Memory B cell (primary cell): ENCODE measurements at regions not wholly inside any gene's neighbourhood (a gene's known extent, or its start where the extent isn't known, plus 50 kb on each side); places are given as distances from the start of the nearest gene placed in this dataset.

Experiments used
- ATAC-seq: fragments of 150-1000 bp; cut with Tn5 transposase; 2 replicates; pipeline ENCODE4 v1.10.0; 2021; ENCODE audit warnings: low read depth, mild to moderate bottlenecking, moderate library complexity
- DNase-seq, 2 donors: peaks; one replicate each; pipeline ENCODE4 v3.0.0; 2022; ENCODE audit warnings: low spot score in 2 of 2
- H3K27ac Mint-ChIP-seq: one replicate; pipeline ENCODE4 v1.8.0; 2022; ENCODE audit warnings: mild to moderate bottlenecking, moderate library complexity, mixed read lengths
- H3K27me3 Mint-ChIP-seq: one replicate; pipeline ENCODE4 v1.8.0; 2022; ENCODE audit warnings: mixed read lengths
- H3K36me3 Mint-ChIP-seq: one replicate; pipeline ENCODE4 v1.8.0; 2022; ENCODE audit warnings: mild to moderate bottlenecking, mixed read lengths
- H3K4me1 Mint-ChIP-seq: one replicate; pipeline ENCODE4 v1.8.0; 2022; ENCODE audit warnings: mixed read lengths
- H3K4me3 Mint-ChIP-seq: one replicate; pipeline ENCODE4 v1.8.0; 2022; ENCODE audit warnings: mild to moderate bottlenecking, moderate library complexity, mixed read lengths
- H3K9me3 Mint-ChIP-seq: one replicate; pipeline ENCODE4 v1.8.0; 2022; ENCODE audit warnings: mixed read lengths

DNA sequence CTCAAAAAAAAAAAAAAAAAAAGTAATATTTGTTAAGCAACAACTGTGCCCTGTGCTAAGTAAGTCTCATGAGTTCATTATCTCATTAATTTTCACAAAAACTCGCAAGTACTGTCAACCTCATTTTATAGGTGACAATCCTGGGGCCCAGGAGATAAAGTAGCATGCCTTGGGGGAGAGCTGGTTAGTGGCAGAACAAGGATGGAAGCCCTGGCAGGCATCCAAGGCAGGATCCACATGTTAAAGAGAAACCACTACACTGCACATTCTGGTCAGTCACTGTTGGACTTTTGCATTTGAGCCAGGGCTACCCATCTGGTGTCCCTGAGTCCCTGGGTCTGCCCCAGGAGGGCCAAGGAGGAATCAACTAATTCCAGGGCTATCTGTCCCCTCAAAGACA lies 54.6 kb downstream of the ZFP36L2 start:
- Mint-ChIP-seq H3K36me3 (no peaks in the 10 kb centered on the region), H3K9me3 (no peaks in the 10 kb centered on the region), H3K4me1 (peaks cover 55% of the 10 kb centered on the region), H3K27me3 (no peaks in the 10 kb centered on the region), H3K27ac (peak overlapping the region; percentile 84), H3K4me3 (no peak overlapping the region)
- ATAC-seq, result no peak
- DNase-seq, result no peak

GRCh38 chr2:43170405-43171105 lies 55.9 kb downstream of the ZFP36L2 start:
- Mint-ChIP-seq H3K27me3 (no peaks in the 10 kb centered on the region), H3K36me3 (no peaks in the 10 kb centered on the region), H3K4me3 (no peak overlapping the region), H3K27ac (peak overlapping the region; percentile 91), H3K9me3 (no peaks in the 10 kb centered on the region), H3K4me1 (peaks cover 52% of the 10 kb centered on the region)
- ATAC-seq (no peak), DNase-seq (no peak)

DNA sequence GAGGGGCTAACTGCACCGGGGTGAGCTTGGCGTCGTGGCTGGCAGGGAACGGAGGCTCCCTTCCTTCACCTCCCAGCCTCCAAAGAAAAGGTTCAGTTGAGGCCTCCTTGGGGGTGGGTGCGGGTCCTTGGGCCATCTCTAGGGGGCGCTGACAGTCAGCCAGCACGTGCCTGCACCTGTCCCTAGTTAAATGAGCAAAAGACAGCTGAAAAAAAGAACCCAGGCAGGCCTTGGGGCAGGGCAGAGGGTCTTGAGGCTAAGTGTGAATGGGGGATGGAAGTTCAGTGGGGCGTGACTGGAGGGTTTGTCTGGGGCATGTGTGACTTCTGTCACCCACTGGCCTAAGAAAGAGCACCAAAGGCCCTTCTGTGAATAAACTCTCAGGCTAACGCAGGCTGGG lies 56.4 kb downstream of the ZFP36L2 start:
- Mint-ChIP-seq H3K27me3 (no peaks in the 10 kb centered on the region), H3K36me3 (no peaks in the 10 kb centered on the region), H3K27ac (peak overlapping the region; percentile 91), H3K4me1 (peaks cover 49% of the 10 kb centered on the region), H3K9me3 (no peaks in the 10 kb centered on the region), H3K4me3 (peak overlapping the region; percentile 77)
- peak; percentile 8 for ATAC-seq
- DNase-seq, result peak; percentile 46 to 52

DNA sequence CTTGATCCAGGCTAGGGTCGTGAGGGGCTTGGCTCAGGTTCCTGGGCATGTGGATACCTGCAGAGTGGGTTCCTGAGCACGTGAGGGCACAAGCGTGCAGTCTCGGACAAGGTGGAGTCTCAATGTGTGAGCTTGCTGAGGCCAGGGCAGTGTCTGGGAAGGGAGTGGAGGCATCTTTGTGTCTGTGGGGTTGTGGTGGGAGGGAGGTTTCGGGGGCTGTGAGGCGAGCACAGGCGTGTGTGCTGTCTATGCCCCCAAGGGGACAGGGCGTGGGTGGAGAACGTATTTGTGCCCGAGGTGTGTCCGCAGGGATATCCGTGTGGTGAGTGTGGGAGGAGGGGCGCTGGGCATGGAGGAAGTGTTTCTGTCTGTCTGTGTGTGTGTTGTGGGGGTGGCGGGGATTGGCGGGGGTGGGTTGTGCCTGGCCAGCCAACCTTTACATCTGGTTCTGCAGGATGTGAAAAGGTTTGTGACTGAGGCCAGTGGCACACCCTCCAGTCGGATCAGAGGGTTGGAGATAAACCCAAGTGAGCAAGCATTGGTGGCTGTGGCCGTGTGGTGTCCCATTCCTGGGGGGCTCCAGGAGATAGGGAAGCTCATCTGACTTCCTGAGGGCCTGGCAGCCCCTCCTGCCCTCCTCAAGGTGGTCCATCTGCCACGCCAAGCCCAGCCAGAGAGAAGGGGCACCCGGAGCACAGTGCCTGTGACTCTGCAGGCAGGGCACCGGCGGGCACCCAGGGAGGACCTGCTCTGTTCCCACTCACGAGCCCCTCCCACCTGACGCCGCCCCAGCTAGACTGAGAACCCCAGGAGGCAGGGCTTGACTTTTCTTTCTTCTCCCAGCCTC lies 57.1 kb downstream of the ZFP36L2 start:
- Mint-ChIP-seq H3K4me3 (peak overlapping the region; percentile 77), H3K4me1 (peaks cover 45% of the 10 kb centered on the region), H3K27ac (peak overlapping the region; percentile 91), H3K9me3 (no peaks in the 10 kb centered on the region), H3K27me3 (no peaks in the 10 kb centered on the region), H3K36me3 (no peaks in the 10 kb centered on the region)
- DNase-seq, result peak; percentile 47 to 51
- peak; percentile 67 for ATAC-seq

DNA sequence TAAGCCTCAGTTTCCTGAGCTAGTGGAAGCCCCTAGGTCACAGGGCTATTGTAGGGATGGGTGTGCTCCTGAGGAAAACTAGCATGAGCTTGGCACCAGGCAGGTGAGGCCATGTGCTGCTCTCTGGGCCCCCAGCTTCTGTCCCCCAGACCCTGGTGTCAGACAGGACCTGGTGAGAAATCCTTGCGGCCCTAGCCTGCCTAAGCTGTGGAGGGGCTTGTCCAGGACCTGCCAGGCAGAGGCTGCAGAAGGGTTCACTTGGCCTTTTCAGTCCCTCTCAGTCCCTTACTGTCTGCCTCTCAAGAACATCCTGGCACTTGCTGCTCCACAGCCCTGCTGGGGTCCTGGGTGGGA lies 58.4 kb downstream of the ZFP36L2 start:
- Mint-ChIP-seq H3K4me1 (peaks cover 43% of the 10 kb centered on the region), H3K36me3 (no peaks in the 10 kb centered on the region), H3K9me3 (no peaks in the 10 kb centered on the region), H3K27ac (peak overlapping the region; percentile 91), H3K27me3 (no peaks in the 10 kb centered on the region), H3K4me3 (peak overlapping the region; percentile 24)
- no peak for DNase-seq
- ATAC-seq, result no peak

DNA sequence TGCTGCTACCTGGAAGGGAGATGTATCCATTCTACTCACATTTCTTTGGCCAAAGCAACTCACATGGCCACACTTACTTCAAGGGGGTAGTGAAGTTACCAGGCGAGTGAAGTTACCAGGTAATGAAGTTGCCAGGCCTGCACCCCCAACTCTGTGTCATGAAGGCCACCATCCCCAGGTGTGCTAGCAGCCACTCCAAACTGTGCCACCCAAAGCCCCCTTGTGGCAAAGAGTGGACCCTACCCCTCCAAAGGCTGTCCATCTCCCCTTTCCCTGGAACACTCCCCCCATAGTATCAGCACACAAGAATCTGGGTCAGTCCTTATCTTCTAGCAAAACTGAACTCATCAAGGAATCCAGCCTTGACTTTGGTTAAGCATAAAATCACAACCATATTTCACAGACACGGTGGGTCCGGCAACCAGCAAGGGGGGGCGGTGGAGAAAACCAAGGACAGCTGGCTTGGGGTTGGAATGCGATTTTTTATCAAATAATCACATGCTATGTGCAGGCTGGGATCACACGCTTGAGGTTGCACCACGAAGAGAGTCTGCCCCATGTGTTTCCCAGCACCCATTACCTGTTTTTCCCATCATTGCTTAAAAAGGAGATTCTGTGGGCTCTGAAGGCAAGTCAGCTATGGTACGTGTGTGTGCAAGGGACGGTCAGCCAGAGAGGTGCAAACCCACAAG lies 60.9 kb downstream of the ZFP36L2 start:
- H3K27me3 Mint-ChIP-seq, result no peaks in the 10 kb centered on the region
- DNase-seq (no peak), ATAC-seq (no peak)
- no peaks in the 10 kb centered on the region for H3K9me3 Mint-ChIP-seq
- H3K4me1 Mint-ChIP-seq, result peaks cover 49% of the 10 kb centered on the region
- no peaks in the 10 kb centered on the region for H3K36me3 Mint-ChIP-seq
- H3K27ac Mint-ChIP-seq, result no peak overlapping the region
- H3K4me3 Mint-ChIP-seq, result no peak overlapping the region

- H3K4me3 Mint-ChIP-seq, result no peak overlapping the region
- DNase-seq, result no peak
- no peak for ATAC-seq
- H3K27ac Mint-ChIP-seq, result peak overlapping the region; percentile 26
- H3K9me3 Mint-ChIP-seq, result no peaks in the 10 kb centered on the region
- H3K27me3 Mint-ChIP-seq, result no peaks in the 10 kb centered on the region
- H3K4me1 Mint-ChIP-seq, result peaks cover 49% of the 10 kb centered on the region
- no peaks in the 10 kb centered on the region for H3K36me3 Mint-ChIP-seq
Measured at GRCh38 chr2:43164686-43165085, 61.7 kb downstream of the ZFP36L2 start.

GRCh38 chr2:43163584-43164270 lies 62.7 kb downstream of the ZFP36L2 start:
- ATAC-seq, result no peak
- Mint-ChIP-seq H3K9me3 (no peaks in the 10 kb centered on the region), H3K27me3 (no peaks in the 10 kb centered on the region), H3K36me3 (no peaks in the 10 kb centered on the region), H3K27ac (no peak overlapping the region), H3K4me3 (no peak overlapping the region), H3K4me1 (peaks cover 49% of the 10 kb centered on the region)
- DNase-seq, result no peak

GRCh38 chr2:43162511-43162776 lies 64.0 kb downstream of the ZFP36L2 start:
- ATAC-seq, result no peak
- H3K4me3 Mint-ChIP-seq, result no peak overlapping the region
- H3K4me1 Mint-ChIP-seq, result peaks cover 46% of the 10 kb centered on the region
- no peak overlapping the region for H3K27ac Mint-ChIP-seq
- no peak for DNase-seq
- H3K9me3 Mint-ChIP-seq, result no peaks in the 10 kb centered on the region
- no peaks in the 10 kb centered on the region for H3K36me3 Mint-ChIP-seq
- no peaks in the 10 kb centered on the region for H3K27me3 Mint-ChIP-seq

DNA sequence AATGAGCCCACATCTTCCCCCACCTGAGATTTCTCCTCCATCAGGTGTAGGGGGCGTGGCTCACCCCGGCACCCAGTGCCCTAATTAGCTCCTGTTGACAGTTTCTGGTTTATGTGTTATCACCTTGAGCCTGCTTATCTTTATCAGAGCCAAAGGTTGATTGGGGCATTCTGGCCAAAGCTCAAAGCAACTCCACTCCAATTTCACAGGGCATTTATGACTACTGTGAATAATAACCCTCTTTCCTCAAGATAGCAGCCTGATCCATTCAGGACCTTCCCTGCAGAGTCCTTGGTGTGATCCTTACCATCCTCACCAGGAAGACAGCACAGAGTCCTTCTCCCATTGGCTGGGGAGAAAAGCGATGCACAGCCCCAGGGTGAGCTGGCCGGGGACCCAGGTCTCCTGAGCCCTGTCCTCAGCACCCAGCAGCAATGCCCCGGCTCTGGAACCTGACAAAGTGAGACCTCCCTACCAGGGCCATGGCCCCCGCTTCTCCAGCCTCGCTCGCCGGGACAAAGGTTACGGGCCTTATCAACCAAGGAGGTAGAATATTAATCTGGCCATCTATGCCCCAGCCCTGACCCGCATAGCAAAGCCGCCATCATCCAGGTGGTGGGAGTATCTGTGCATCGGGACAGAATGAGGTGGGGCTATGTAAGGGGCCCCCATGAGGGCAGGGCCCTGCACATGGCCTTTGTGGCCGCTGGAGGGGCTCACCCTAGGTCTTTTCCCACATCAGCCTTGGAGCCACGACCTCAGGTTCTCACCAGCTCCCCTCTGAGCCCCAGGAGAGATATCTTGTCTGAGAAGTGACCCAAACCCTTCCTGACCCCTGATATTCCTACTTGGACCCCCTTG lies 64.5 kb downstream of the ZFP36L2 start:
- H3K36me3 Mint-ChIP-seq, result no peaks in the 10 kb centered on the region

GRCh38 chr2:43160778-43161177 lies 65.6 kb downstream of the ZFP36L2 start:
- H3K27me3 Mint-ChIP-seq, result no peaks in the 10 kb centered on the region
- H3K4me1 Mint-ChIP-seq, result peaks cover 46% of the 10 kb centered on the region
- no peaks in the 10 kb centered on the region for H3K36me3 Mint-ChIP-seq
- DNase-seq (no peak), ATAC-seq (no peak)
- H3K27ac Mint-ChIP-seq, result no peak overlapping the region
- H3K4me3 Mint-ChIP-seq, result no peak overlapping the region
- no peaks in the 10 kb centered on the region for H3K9me3 Mint-ChIP-seq

More for the DNA sequence above, 64.5 kb downstream of the ZFP36L2 start:
- H3K27ac Mint-ChIP-seq, result peak overlapping the region; percentile 84
- no peak for ATAC-seq
- H3K27me3 Mint-ChIP-seq, result no peaks in the 10 kb centered on the region
- H3K4me3 Mint-ChIP-seq, result no peak overlapping the region
- peaks cover 46% of the 10 kb centered on the region for H3K4me1 Mint-ChIP-seq
- no peak for DNase-seq
- H3K9me3 Mint-ChIP-seq, result no peaks in the 10 kb centered on the region

DNA sequence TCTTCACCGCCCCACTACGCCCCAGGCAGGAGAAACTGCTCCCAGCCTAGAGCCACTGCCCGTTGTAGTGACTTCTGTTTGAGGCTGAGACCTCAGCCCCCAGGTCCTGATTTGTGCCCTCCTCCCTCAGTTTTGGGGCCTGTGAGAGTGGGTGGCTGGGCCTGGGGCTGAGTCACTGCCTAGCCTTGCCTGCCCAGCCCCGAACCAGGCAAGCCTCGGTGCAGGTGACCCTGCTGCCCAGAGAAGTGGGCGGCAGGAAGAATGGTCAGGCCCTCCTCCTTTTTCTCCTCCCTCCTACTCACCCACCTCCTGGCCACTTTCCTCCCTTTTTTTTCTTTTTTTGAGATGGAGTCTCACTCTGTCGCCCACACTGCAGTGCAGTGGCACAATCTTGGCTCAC lies 66.6 kb downstream of the ZFP36L2 start:
- H3K36me3 Mint-ChIP-seq, result no peaks in the 10 kb centered on the region
- no peaks in the 10 kb centered on the region for H3K27me3 Mint-ChIP-seq
- H3K9me3 Mint-ChIP-seq, result no peaks in the 10 kb centered on the region
- H3K4me3 Mint-ChIP-seq, result no peak overlapping the region
- no peak for ATAC-seq
- no peak for DNase-seq
- peak overlapping the region; percentile 55 for H3K27ac Mint-ChIP-seq
- peaks cover 44% of the 10 kb centered on the region for H3K4me1 Mint-ChIP-seq

- DNase-seq (no peak), ATAC-seq (peak; percentile 1)
- peak overlapping the region; percentile 96 for H3K27ac Mint-ChIP-seq
- peaks cover 42% of the 10 kb centered on the region for H3K4me1 Mint-ChIP-seq
- peak overlapping the region; percentile 79 for H3K4me3 Mint-ChIP-seq
- no peaks in the 10 kb centered on the region for H3K27me3 Mint-ChIP-seq
- no peaks in the 10 kb centered on the region for H3K9me3 Mint-ChIP-seq
- H3K36me3 Mint-ChIP-seq, result no peaks in the 10 kb centered on the region
Measured at GRCh38 chr2:43158259-43158880, 68.0 kb downstream of the ZFP36L2 start.
